GM18511 (cell line): ENCODE measurements at regions not wholly inside any gene's neighbourhood (a gene's known extent, or its start where the extent isn't known, plus 50 kb on each side); places are given as distances from the start of the nearest gene placed in this dataset.

Experiments
- ATAC-seq: cut with Tn5 transposase; IDR thresholded peaks from one replicate; pipeline ENCODE4 v1.9.1; 2021; ENCODE audit warnings: mild to moderate bottlenecking, moderate library complexity; ENCODE audit not compliant: unreplicated experiment

GRCh38 chrX:39518476-39519029 lies 579.2 kb downstream of the BCOR start:
- ATAC-seq = no peak

DNA sequence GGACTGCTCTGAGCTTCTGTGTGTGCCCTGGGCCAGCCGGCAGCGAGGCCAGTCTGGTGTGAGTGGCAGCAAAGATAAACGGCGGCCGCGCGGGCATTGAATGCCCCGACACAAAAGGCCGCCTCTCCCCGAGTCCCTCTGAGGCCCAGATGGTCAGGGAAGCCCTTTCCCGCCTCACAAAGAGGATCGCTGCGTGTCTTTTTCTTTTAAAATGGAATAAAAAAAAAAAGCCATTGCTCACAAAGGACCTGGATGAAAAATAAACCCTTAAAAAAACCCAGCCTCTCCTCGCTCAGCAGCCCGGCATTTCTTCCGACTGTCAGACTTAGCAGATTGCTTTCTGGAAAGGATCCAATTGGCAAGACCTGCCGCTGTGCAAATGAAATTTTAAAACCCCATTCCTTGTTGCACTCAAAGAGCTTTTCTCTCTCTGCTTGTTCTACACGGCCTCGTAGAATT lies 578.7 kb downstream of the BCOR start:
- ATAC-seq = no peak

- no peak for ATAC-seq
Observed at GRCh38 chrX:39519566-39520301, 578.0 kb downstream of the BCOR start.

DNA sequence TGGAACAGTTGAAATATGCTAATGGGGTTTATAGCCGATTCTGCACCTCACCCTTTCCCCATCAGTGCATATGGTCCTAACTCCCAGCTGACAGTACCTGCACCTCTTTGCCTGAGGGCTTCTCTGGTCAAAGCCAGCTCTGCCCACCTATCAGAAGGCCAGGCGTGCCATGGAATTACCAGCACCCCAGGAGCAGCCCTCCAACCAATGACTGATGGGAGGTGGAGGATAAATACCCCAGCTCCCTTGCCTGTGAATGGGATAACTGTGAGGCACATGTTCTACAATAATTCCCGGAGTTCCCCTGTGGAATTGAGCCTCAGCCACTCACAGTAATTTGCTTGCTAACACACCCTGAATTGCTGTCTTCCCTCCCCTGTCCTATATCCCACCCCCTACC lies 572.0 kb downstream of the BCOR start:
- ATAC-seq = no peak

DNA sequence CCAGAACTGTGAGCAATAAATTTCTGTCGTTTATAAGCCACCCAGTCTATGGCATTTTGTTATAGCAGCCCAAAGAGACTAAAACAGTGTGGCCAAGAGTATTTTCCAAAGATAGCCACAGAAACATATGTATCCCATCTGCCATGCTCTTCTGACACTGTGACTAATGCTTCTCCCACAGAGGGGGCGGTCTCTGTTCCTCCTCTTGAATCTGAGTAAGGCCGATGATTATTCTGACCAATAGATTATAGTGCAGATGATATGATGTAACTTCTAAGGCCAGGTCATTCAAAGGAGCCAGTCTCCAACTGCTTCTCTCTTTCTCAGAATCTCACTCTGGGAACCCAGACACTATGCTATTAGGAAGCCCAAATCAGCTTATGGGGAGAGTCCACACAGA lies 570.7 kb downstream of the BCOR start:
- ATAC-seq = no peak

GRCh38 chrX:39528161-39528916 lies 569.4 kb downstream of the BCOR start:
- no peak for ATAC-seq

DNA sequence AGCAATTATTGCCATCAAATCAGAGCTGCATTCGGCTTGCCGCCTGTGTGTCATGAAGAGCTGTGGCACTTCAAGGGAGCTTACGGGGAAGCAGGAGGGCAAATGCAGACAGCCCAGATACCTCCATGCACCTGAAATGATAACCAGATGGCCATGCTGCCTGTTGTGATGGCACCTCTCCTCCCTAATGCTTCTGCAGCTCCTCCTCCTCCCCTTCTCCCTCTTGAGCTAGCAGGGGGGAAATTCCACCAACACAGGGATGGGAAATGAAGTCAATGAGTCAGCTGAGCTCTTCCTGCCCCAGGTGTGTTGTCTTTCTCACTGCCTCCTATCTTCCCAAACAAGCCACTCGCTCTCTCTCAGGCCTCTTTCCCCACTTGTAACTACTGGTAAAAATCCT lies 565.0 kb downstream of the BCOR start:
- no peak for ATAC-seq

- ATAC-seq = no peak
Observed at GRCh38 chrX:39534949-39535348, 562.8 kb downstream of the BCOR start.

GRCh38 chrX:39536211-39536610 lies 561.5 kb downstream of the BCOR start:
- no peak for ATAC-seq

DNA sequence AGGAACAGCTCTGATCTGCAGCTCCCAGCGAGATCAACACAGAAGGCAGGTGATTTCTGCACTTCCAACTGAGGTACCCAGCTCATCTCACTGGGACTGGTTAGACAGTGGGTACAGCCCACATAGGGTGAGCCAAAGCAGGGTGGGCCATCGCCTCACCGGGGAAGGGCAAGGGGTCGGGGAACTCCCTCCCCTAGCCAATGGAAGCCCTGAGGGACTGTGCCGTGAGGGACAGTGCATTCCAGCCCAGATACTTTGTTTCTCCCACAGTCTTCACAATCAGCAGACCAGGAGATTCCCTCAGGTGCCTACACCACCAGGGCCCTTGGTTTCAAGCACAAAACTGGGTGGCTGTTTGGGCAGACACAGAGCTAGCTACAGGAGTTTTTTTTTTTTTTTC lies 555.9 kb downstream of the BCOR start:
- no peak for ATAC-seq

DNA sequence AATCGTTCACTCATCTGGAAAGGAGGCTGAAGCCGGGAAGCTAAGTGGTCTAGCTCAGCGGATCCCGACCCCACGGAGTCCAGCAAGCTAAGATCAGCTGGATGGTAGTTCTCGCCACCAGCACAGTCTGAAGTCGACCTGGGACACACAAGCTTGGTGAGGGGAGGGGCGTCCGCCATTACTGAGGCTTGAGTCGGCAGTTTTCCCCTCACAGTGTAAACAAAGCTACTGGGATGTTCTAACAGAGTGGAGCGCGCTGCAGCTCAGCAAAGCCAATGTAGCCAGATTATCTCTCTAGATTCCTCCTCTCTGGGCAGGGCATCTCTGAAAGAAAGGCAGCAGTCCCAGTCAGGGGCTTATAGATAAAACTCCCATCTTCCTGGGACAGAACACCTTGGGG lies 555.4 kb downstream of the BCOR start:
- ATAC-seq = no peak

DNA sequence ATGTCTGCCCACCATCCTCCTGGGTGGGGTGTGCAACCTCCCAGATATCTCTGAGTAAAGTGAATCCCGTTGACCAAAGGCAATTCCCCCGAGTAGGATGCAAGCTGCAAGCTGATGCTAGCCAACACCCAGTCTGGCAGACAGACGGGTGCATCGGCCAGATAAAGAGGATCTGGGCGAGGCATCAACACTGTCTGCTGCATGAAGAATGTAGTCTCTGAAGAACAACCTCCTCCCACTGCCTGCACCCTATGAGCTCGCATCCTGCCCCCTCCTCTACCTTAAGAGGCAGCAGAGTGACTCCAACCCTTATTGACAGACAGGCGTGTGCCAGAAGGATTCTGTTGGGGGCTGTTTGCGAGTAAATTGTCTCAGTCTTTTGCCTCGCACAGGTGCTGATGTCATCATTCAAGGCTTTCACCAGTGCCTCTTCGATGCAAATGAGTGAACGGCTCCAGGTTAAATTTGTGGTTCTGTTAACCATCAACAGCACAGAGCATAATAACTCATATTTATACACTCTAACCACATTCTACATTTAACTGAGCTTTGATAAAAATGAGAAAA lies 546.9 kb downstream of the BCOR start:
- no peak for ATAC-seq

GRCh38 chrX:39551762-39552161 lies 546.0 kb downstream of the BCOR start:
- ATAC-seq = no peak

GRCh38 chrX:39555431-39555830 lies 542.3 kb downstream of the BCOR start:
- no peak for ATAC-seq

DNA sequence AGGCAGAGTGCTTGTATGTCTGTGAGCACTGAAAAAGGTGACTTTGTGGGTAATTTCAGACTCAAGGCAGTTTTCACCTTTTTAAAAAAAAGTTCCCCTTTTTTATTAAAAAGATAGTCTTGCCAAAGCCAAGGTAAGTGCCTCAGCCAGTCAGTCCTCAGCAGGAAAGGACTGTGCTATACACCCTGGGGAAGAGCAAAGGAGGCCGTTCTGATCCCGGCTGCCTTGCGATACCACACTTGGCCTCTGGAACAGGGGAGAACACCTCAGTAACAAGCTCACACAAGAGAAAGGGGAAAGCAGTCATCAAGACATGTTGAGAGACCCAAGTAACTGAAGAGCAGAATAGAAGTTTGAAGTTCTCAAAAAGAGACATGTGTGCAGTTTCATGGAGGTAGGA lies 541.7 kb downstream of the BCOR start:
- ATAC-seq = no peak

GRCh38 chrX:39559229-39559628 lies 538.5 kb downstream of the BCOR start:
- ATAC-seq = no peak

- ATAC-seq = no peak
Observed at GRCh38 chrX:39560271-39560670, 537.5 kb downstream of the BCOR start.

DNA sequence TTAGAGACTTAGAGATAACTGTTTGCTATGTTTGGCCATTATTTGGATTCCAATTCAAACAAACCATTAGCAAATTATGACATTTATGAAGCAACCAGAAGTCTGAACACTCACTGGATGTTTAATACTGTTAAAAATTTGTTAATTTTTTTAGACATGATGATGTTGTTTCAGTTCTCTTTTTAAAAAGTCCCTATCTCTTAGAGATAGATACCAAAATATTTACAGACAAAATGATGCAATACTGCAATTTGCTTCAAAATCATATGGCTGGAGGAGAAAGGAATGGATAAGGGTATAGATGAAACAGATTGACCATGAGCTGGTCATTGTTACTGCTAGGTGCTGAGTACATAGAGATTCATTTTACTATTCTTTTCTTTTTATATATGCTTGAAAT lies 534.6 kb downstream of the BCOR start:
- no peak for ATAC-seq

GRCh38 chrX:39564751-39565150 lies 533.0 kb downstream of the BCOR start:
- no peak for ATAC-seq

DNA sequence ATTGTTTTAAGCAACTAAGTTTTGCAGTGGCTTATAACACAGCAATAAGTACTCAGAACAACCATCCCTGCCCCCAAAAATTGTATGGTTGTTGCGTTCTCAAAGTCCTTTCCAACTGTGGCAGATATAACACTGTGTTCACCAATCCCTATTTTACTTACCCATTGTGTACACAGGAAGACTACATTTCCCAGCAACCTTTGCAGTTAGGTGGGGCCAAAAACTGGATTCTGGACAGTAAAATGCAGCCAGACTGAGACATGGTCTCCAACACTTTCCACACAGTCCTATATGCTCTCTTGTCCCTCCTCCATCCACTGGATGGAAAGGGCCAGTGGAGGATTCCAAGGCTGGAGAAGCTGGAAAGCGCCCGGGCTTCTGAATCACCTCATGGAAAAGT lies 523.6 kb downstream of the BCOR start:
- ATAC-seq = no peak

- ATAC-seq = no peak
Observed at GRCh38 chrX:39576041-39576872, 521.5 kb downstream of the BCOR start.
